ENCODE measurements at regions not wholly inside any gene's neighbourhood (a gene's known extent, or its start where the extent isn't known, plus 50 kb on each side); places are given as distances from the start of the nearest gene placed in this dataset.
"Not testable (repeated sequence)": the region's sequence is repeated elsewhere in the genome, so short reads cannot be mapped to it uniquely, and the experiment has no call there.

DNA sequence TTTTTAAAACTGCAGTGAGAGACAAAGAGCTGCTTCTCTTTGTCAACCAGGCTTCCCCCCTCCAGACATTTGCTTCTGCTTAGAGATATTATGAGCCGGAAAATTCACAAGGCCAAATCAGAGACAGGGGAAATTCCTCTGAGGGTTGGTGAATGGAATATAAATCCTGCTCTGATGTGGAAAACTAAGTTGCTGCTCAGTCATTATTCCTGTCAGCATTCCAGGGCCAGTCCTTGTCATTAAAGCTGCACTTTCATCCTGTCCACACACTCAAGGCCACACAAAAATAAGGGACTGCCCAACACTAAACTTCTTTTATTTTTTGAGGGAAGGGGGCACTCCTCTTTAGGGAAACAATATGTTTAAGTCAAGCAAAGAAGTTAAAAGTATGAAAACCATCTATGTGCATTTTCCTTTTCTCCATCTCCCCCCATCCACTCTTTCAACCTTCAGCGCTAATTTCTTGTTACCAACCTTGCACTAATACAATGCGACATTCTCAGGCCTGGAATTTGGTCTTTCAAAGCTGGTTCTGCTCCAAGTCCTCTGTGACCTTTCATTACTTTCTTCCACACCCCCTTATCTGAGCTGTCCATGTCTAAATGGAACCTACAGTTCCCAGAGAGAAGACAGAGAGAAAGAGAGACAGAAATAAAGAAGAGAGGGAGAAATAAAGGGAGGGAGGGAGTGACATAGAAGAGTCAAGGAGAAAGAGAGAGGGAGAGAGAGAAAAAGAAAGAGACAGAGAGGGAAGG, 118.9 kb upstream of the S1PR3 start:
- no peak for DNase-seq (ENCODE audit: low read depth)

DNA sequence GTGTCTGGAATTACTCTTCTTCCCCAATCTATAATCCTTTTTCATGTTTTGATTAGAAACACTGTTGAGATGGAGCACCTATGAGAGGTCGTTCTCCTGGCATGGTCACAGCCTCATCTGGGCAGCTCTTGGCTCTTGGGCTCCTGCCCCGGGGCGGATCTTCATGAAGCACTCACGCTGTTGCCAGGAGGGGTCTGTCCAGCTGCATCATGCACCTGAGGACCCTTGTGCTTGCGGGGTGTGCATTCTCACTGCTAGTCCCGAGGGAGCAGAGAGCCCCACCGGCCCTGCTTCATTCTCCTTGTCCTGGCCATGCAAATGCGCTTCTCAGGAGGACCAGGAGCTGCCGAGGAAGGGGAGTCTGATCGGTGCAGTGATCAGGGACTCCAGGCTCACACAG, 117.6 kb upstream of the S1PR3 start:
- no peak for DNase-seq (ENCODE audit: low read depth)

DNA sequence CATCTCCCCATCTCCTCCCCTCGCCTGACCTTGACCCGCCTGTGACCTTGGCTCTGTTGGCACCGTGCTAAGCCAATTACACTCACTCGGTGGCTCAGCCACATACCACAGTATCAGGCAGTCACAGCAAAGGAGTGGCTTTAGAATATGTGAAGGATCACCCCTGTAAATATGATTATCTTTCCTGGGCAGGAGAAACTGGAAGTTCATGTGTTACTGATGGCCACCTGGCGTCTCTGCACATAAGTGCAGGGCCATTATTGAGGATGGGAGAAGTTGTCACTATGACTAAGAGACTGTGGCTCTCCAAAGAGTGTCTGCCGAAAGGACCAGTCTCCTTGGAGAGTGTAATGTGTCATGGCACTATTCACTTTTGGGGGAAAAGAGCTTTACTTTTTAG, 116.9 kb upstream of the S1PR3 start:
- DNase-seq (ENCODE audit: low read depth) = no peak

GRCh38 chr9:88875400-88876120, 115.7 kb upstream of the S1PR3 start:
- no peak for DNase-seq (ENCODE audit: low read depth)

GRCh38 chr9:88880199-88880598, 111.1 kb upstream of the S1PR3 start:
- no peak for DNase-seq (ENCODE audit: low read depth)

DNA sequence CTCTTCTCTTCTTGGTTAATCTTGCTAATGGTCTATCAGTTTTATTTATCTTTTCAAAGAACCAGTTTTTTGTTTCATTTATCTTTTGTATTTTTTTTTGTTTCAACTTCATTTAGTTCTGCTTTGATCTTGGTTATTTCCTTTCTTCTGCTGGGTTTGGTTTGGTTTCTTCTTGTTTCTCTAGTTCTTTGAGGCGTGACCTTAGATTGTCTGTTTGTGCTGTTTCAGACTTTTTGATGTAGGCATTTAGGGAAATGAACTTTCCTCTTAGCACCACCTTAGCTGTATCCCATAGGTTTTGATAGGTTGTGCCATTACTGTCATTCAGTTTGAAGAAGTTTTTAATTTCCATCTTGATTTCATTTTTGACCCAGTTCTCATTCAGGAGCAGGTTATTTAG, 107.0 kb upstream of the S1PR3 start:
- not testable (repeated sequence) for DNase-seq (ENCODE audit: low read depth)

- DNase-seq (ENCODE audit: low read depth) = not testable (repeated sequence)
Observed at GRCh38 chr9:88886762-88887161, 104.5 kb upstream of the S1PR3 start.

DNA sequence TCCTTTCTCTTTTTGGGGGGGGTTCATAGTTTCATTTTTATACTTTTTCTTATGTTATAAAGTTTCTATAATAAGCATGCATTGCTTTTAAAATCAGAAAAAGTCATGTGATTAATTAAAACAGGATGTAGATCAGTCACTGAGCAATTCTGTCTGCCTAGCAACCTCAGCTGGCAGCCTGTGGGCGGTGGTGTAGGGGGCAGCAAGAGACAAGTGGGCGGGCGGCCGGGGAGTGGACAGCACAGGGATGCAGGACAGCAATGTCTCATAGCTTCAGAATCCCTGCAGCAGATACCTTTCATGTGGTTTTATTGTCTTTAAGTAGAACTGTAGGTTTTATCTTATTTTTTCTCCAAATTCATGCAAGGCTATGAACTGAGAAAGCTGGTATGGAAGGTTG, 101.9 kb upstream of the S1PR3 start:
- DNase-seq (ENCODE audit: low read depth) = no peak

DNA sequence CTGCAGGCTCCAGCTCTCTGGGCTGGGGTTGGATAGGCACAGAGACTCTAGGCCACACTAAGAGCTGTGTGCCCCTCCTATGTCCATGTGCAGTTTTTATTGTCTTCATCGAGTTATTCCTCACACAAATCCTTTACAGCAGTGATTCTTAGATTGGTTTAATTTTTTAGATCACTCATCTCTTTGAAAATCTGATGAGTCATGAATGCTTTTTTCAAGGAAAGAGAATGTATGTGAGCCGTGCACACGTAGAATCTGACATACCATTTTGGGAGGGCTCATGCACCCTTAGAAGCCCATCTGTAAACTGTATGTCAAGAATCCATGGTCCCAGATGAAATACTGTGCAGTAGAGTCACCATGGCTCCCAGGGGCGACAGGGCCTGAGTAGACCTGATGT, 100.7 kb upstream of the S1PR3 start:
- no peak for DNase-seq (ENCODE audit: low read depth)

GRCh38 chr9:88891040-88891439, 100.2 kb upstream of the S1PR3 start:
- DNase-seq (ENCODE audit: low read depth) = no peak

- no peak for DNase-seq (ENCODE audit: low read depth)
Observed at GRCh38 chr9:88892724-88893123, 98.5 kb upstream of the S1PR3 start.

- DNase-seq (ENCODE audit: low read depth) = no peak
Observed at GRCh38 chr9:88897081-88897480, 94.2 kb upstream of the S1PR3 start.

GRCh38 chr9:88898039-88898720, 93.1 kb upstream of the S1PR3 start:
- DNase-seq (ENCODE audit: low read depth) = no peak

DNA sequence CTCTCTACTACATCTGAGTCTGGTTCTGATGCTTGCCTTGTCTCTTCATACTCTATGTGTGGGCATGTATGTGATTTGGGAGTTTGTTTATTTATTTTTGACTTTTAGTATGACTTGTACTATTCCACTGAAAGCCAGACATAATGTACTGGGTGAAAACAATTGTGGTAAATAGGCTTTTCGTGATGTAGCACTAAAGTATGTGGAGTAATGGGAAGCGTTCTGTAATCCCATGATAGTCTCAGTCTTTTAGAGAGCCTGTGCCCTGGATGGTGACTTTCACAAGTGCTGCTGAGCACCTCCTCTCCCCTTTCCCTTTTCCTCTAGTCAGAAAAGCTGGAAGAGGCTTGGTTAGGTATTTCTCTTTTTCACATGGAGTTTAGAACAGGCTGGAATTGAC, 85.8 kb upstream of the S1PR3 start:
- peak; percentile 32 for DNase-seq (ENCODE audit: low read depth)

GRCh38 chr9:88915916-88916315, 75.4 kb upstream of the S1PR3 start:
- DNase-seq (ENCODE audit: low read depth) = no peak

- no peak for DNase-seq (ENCODE audit: low read depth)
Observed at GRCh38 chr9:88916894-88917293, 74.4 kb upstream of the S1PR3 start.

GRCh38 chr9:88917375-88917774, 73.9 kb upstream of the S1PR3 start:
- DNase-seq (ENCODE audit: low read depth) = no peak

- DNase-seq (ENCODE audit: low read depth) = not testable (repeated sequence)
Observed at GRCh38 chr9:88918537-88918936, 72.7 kb upstream of the S1PR3 start.

- DNase-seq (ENCODE audit: low read depth) = no peak
Observed at GRCh38 chr9:88920645-88921044, 70.6 kb upstream of the S1PR3 start.

DNA sequence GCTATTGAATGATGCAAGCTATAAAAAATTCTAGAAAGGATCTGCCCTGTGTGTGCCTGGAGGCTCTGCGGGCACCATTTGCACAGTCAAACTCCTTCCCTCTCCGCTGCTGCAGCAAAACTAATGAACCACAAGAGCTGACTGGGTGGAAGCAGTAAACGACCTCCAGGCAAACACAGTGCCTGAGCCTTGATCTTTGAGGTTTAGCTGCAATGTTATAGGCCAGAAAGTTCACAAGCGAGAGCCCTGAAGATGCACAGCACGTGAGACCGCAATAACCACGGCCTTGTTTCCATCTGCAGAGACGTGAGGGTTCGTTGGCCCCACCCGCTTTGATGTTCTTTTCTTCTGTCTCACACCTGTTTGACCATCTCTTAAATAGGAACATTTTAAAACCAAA, 69.2 kb upstream of the S1PR3 start:
- DNase-seq (ENCODE audit: low read depth) = no peak

DNA sequence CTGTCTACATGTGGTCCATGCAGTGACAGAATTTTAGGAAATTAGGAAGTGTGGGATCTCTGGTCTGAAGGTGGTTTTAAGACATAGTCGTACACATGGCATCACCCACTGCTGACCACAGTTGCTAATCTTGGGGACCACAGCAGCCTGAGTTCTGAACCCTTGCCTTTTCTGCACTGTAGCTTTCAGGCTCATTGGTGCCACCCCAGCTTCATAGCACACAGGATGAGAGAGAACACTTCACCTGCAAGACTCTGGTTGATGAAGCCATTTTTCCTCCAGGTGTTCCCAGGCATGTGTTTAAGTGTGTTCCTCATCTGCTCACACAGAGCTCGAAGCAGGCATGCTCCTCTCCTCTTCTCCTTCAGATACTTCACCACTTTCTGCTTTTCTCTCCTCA, 68.2 kb upstream of the S1PR3 start:
- DNase-seq (ENCODE audit: low read depth) = no peak

DNA sequence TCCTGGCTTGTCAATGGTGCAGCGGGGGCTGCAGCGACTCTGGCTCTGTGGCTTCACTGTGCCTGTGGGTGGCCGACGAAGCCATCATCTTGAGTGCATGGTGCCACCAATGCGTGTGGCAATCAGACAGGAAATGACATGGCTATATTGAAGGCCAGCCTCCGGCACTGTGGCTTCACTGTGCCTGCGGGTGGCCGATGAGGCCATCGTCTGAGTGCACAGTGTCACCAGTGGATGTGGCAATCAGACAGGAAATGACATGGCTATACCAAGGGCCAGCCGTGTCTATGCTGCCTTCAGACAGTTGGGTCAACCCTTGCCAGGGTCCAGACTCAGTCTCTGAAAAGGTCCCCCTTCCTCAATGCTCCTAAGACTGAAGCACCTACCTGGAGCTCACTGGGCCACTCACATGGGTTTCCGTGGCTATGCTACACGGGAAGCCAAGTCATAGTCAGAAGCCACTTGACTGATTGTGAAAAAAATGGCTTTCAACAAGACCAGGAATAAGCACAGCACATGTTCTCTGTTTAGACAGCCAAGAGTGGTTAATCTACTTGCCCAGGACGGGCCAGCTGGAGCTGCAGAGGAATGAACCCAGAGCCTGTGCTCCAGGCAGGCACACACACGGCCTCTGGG, 67.5 kb upstream of the S1PR3 start:
- no peak for DNase-seq (ENCODE audit: low read depth)

DNA sequence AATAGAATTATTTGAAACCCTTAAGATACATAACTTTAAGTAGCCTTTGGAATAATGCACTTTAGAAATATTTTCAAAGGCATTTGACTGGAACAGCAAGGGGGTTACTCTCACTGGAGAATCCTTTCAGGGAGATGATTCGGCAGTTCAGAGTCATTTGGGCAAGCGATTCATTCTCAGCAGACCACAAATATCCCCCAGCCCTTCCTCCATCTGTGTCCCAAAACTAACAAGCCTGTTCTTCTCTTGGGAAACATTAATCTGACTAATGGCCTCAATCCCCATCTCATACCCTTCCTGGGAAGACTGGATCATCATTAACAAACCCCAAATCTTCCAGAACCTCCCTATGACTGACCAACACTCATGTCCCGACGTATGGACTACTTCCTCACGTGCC, 65.8 kb upstream of the S1PR3 start:
- DNase-seq (ENCODE audit: low read depth) = no peak

Data from amniotic epithelial cell (primary cell).